ENCODE measurements at regions not wholly inside any gene's neighbourhood (a gene's known extent, or its start where the extent isn't known, plus 50 kb on each side); places are given as distances from the start of the nearest gene placed in this dataset.

GRCh38 chr1:213876531-213876930 is 111.2 kb upstream of the PROX1 start:
- Histone ChIP-seq H3K4me1 (ENCODE audit: control insufficient read depth, insufficient read depth, low read length) (no peaks in the 10 kb centered on the region), H3K27ac (ENCODE audit: low read length) (no peak overlapping the region), H3K4me3 (ENCODE audit: low read depth in 2 of 2, low read length in 2 of 2) (no peak overlapping the region), H3K27me3 (ENCODE audit: control insufficient read depth, insufficient read depth, low read length) (no peaks in the 10 kb centered on the region), H3K36me3 (ENCODE audit: control insufficient read depth, insufficient read depth, low read length) (no peaks in the 10 kb centered on the region), H3K9me3 (ENCODE audit: control insufficient read depth, insufficient read depth, low read depth, low read length) (no peaks in the 10 kb centered on the region)
- ChIA-PET POLR2A (no interaction called here), CTCF (no interaction called here)
- ATAC-seq (no peak), DNase-seq (ENCODE audit: low read depth, low spot score) (no peak)
- in situ Hi-C loops (cut with HindIII; ENCODE audit: low pct_unique_long_range_greater_than_20kb, low sequenced_read_pairs) = no loop called here
- intact Hi-C loops (cut with micrococcal nuclease; ENCODE audit: unreplicated experiment) = no loop called here
- TF ChIP-seq REST (IDR thresholded peaks at IDR 0.05; ENCODE audit: insufficient read depth in 1 of 2, low read depth in 2 of 2, low read length in 1 of 2) (no peak), CTCF (IDR thresholded peaks at IDR 0.05) (no peak), TCF7L2 (IDR thresholded peaks at IDR 0.05; ENCODE audit: low read depth, low read length) (no peak), SIN3A (IDR thresholded peaks at IDR 0.05; ENCODE audit: borderline replicate concordance, insufficient read depth, low read depth, low read length) (no peak), POLR2AphosphoS5 (IDR thresholded peaks at IDR 0.05; ENCODE audit: low read depth, low read length) (no peak)
- BruUV-seq (replicated peaks) = no TSS peak

GRCh38 chr1:213883618-213884017 is 104.2 kb upstream of the PROX1 start:
- peaks cover 3% of the 10 kb centered on the region; the same call in 1 of the 2 replicates for H3K27me3 ChIP-seq (ENCODE audit: control insufficient read depth, insufficient read depth, low read length)
- H3K4me1 ChIP-seq (ENCODE audit: control insufficient read depth, insufficient read depth, low read length) = no peaks in the 10 kb centered on the region
- H3K27ac ChIP-seq (ENCODE audit: low read length) = no peak overlapping the region
- no peak for DNase-seq (ENCODE audit: low read depth, low spot score)
- BruUV-seq (replicated peaks) = no TSS peak
- H3K4me3 ChIP-seq (ENCODE audit: low read depth in 2 of 2, low read length in 2 of 2) = no peak overlapping the region
- ChIA-PET POLR2A (no interaction called here), CTCF (no interaction called here)
- no peak for ATAC-seq
- in situ Hi-C loops (cut with HindIII; ENCODE audit: low pct_unique_long_range_greater_than_20kb, low sequenced_read_pairs) (no loop called here), intact Hi-C loops (cut with micrococcal nuclease; ENCODE audit: unreplicated experiment) (no loop called here)
- no peaks in the 10 kb centered on the region for H3K36me3 ChIP-seq (ENCODE audit: control insufficient read depth, insufficient read depth, low read length)
- no peak for TF ChIP-seq CTCF (IDR thresholded peaks at IDR 0.05)
- TF ChIP-seq TCF7L2 (IDR thresholded peaks at IDR 0.05; ENCODE audit: low read depth, low read length) = no peak
- no peak for TF ChIP-seq REST (IDR thresholded peaks at IDR 0.05; ENCODE audit: insufficient read depth in 1 of 2, low read depth in 2 of 2, low read length in 1 of 2)
- no peak for TF ChIP-seq POLR2AphosphoS5 (IDR thresholded peaks at IDR 0.05; ENCODE audit: low read depth, low read length)
- no peak for TF ChIP-seq SIN3A (IDR thresholded peaks at IDR 0.05; ENCODE audit: borderline replicate concordance, insufficient read depth, low read depth, low read length)
- H3K9me3 ChIP-seq (ENCODE audit: control insufficient read depth, insufficient read depth, low read depth, low read length) = no peaks in the 10 kb centered on the region

Data from Panc1 (cell line).